T-helper 1 cell treated with Interleukin-12 subunit alpha and Interleukin-12 subunit beta and Interleukin-4 antibody, amounts not matched to agents 30 ng/mL and 1 ng/mL, for 36 hours (primary cell): ENCODE measurements at regions not wholly inside any gene's neighbourhood (a gene's known extent, or its start where the extent isn't known, plus 50 kb on each side); places are given as distances from the start of the nearest gene placed in this dataset.
"Not testable (repeated sequence)": the region's sequence is repeated elsewhere in the genome, so short reads cannot be mapped to it uniquely, and the experiment has no call there.

Experiments
- intact Hi-C: fragments of 100-400 bp; cut with micrococcal nuclease; formaldehyde crosslinking; loops from one replicate; pipeline ENCODE4 v1.15.1; 2024

DNA sequence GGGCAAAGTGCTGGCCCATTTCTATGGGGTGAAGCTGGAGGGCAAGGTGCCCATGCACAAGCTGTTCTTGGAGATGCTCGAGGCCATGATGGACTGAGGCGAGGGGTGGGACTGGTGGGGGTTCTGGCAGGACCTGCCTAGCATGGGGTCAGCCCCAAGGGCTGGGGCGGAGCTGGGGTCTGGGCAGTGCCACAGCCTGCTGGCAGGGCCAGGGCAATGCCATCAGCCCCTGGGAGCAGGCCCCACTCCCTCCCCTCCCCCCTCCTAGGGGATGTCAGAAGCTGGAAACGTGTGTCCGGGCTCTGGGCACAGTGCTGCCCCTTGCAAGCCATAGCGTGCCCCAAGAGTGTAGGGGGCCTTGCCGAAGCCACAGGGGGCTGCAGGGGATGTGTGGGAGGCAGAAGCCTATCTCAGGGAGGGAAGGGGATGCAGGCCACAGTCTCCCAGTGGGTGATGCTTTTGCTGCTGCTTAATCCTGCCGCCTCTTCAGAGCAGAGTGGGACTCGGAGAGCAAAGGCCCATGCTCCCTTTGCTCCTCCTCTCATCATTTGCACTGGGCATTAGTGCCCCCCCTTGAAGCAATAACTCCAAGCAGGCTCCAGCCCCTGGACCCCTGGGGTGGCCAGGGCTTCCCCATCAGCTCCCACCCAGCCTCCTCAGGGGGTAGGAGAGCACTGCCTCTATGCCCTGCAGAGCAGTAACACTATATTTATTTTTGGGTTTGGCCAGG is 85.2 kb downstream of the MRPL57 start:
- intact Hi-C loops = not testable (repeated sequence)

DNA sequence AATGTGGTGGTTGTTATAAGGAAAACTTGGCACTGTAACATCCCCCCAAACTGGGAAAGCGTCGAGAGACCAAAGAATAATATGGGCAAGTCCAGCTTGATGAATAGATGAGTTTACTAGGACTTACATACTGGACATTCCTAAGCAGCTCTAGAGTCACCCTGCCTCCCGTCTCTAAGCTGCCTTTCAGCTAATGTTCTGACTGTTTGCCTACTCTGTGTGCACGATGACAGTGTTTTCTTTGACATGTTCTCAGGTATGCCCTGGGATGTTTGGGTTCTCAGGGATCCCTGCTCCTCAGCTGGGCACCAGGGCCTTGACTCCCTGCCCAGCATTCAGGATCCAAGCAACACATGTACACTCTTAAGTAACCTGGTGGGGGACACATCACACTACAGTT is 87.5 kb downstream of the MRPL57 start:
- intact Hi-C loops = not testable (repeated sequence)

DNA sequence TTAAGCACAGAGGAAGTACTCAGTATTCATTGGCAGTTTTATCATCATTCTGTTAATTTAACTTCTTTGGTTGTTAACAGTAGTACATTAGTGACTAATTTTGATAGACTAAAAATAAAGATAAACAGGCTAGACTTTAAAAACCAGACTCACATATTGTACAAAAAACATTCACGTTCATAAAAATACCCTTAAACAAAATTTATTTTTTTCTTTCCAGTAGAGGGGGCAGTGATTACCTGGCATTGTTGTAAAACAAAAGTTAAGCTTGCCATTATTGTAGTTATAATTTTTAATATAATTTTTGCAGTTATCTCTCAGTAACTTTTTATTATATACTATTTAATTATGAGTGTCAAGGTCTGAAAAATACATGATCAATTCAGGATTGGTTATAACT is 92.0 kb downstream of the MRPL57 start:
- intact Hi-C loops = not testable (repeated sequence)

DNA sequence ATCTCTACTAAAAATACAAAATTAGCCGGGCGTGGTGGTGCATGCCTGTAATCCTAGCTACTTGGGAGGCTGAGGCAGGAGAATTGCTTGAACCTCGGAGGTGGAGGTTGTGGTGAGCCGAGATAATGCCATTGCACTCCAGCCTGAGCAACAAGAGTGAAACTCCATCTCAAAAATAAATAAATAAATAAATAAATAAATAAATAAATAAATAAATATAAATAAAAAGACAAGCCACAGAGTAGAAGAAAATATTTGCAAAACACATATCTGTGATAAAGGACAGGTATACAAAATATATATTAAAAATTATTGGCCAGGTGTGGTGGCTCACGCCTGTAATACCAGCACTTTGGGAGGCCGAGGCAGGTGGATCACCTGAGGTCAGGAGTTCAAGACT is 96.0 kb downstream of the MRPL57 start:
- intact Hi-C loops = not testable (repeated sequence)

DNA sequence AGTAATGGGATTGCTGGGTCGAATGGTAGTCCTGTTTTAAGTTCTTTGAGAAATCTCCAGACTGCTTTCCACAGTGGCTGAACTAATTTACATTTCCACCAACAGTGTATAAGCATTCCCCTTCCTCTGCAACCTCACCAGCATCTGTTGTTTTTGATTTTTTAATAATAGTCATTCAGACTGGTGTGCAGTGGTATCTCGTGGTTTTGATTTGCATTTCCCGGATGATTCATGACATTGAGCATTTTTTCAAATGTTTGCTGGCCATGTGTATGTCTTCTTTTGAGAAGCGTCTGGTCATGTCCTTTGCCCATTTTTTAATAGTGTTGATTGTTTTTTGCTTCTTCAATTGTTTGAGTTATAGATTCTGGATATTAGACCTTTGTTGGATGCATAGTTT is 98.0 kb downstream of the MRPL57 start:
- intact Hi-C loops = not testable (repeated sequence)

DNA sequence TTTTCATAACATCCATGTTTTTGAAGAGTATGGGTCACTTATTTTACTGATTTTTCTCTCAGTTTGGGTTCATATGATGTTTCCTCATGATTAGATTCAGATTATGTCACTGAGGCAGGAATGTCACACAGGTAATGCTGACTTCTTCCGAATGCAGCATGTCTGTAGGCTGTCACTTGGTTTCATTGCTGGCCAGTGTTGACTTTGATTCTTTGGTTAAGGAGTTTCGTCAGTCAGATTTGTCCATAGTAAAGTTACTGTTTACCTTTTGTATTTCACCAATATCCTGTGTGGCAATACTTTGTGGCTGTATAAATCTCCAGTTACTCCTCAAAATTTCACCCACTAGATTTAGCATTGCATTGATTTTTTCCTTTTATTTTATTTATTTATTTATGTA is 105.6 kb downstream of the MRPL57 start:
- intact Hi-C loops = no loop called here

DNA sequence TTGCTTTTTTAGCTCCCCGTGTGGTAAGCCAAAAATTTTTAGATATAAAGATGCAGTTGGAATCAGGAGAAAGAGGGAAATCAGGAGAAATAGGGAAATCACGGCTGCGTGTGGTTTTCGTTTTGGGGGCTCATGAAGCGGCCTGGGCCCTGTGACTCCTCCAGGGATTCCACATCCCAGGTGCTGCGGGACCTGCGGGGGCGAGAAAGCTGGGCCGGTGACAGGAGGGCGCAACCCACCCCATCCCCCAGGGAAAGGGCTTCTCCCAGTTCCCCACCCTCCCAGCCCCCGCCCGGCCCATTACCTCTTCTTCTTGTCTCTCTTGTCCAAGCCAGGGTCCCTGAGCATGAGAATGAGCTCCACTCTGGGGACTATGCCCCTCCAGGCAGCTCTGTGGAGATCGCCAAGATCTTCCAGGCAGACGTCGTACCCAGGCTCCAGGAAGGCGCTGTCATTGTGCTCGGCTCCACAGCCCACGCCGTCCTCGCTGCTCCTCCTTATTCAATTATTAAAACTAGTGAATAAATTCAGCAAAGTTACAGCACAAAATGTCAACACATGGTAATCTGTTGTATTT is 111.0 kb downstream of the MRPL57 start:
- intact Hi-C loops = no loop called here

DNA sequence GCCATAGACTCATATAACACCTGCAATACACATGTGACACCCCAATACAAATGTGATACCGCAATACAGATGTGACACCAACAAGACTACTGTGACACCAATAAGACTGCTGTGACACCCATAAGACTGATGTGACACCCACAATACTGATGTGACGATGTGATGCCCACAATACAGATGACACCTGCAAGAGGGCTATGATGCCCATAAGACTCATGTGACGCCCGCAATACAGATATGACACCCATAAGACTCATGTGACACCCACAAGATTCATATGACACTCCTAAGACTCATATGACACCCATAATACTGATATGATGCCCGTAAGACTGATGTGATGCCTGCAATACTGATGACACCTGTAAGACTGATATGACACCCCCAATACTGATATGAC is 113.0 kb downstream of the MRPL57 start:
- intact Hi-C loops = no loop called here

DNA sequence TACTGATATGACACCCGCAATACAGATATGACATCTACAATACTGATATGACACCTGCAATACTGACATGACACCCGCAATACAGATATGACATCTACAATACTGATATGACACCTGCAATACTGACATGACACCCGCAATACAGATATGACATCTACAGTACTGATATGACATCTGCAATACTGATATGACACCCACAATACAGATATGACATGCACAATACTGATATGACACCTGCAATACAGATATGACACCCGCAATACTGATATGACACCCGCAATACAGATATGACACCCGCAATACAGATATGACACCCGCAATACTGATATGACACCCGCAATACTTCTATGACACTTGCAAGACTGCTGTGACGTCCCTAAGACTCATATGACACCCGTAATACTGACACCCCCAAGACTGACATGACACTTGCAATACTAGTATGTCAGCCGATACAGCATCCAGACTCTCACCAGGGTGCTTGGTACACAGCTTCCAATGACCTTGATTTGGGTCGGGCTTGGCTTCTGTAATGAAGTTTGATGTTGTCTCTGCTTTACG is 114.1 kb downstream of the MRPL57 start:
- intact Hi-C loops = loop anchor here (10.0 kb wide), 1 partner anchor 1426 kb away; the partner anchor contains the start of gene ZMYM5

DNA sequence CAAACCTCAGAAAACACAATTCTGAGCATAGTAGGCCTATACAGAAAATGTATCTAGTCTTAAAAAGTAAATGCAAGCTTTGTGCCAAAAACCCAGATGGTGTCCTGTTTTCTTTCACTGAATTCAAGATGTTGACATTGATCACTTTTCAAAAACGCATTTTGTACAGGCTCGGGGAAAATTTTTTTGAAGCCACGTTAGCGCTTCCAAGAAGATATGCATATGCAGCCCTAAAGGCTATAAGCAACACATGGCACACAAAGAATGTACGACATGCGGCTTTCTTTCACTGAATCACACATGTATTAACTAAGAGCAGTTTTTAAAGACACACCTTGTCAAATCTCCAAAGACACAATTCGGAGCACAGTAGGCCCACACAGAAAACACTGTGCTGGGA is 115.4 kb downstream of the MRPL57 start:
- intact Hi-C loops = loop anchor here (10.0 kb wide), 1 partner anchor 1427 kb away; the partner anchor contains the start of gene ZMYM5

DNA sequence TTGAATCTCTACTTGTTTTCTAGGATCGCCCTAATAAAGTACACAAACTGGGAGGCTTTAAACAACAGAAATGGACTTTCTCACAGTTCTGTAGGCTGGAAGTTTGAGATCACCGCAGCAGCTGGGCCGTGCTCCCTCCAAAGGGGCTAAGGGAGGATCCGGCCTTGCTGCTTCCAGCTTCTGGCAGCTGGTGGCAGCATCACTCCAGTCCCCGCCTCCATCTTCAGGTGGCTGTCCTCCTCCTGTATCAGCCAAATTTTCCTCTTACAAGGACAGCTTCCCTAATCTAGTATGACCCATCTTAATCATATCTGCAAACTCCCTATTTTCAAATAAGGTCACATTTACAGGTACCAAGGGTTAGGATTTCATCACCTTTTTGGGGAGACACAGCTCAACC is 120.5 kb downstream of the MRPL57 start:
- intact Hi-C loops = loop anchor here (5.0 to 10.0 kb wide), 6 partner anchors 100 to 1665 kb away; partner anchors contain the start of genes IFT88, MPHOSPH8, PSPC1 and ZMYM5

DNA sequence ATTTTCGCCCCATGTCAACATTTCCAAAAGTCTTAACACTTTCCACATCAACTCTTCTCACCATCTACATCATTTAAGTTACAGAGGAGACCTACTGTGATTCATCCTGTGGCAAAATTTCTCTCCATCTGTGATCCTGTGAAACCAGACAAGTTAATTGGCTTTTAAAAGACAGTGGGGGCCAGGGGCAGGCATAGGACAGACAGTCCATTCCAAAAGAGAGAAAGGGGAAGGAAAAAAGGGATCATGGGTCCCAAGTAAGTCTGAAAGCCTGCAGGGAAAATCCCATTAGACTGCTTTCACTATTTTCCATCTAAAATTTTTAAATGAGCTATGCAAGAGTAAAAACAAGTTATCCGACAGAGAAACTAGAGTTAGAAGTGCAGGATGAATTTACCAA is 121.0 kb downstream of the MRPL57 start:
- intact Hi-C loops = loop anchor here (5.0 to 10.0 kb wide), 6 partner anchors 100 to 1665 kb away; partner anchors contain the start of genes IFT88, MPHOSPH8, PSPC1 and ZMYM5

DNA sequence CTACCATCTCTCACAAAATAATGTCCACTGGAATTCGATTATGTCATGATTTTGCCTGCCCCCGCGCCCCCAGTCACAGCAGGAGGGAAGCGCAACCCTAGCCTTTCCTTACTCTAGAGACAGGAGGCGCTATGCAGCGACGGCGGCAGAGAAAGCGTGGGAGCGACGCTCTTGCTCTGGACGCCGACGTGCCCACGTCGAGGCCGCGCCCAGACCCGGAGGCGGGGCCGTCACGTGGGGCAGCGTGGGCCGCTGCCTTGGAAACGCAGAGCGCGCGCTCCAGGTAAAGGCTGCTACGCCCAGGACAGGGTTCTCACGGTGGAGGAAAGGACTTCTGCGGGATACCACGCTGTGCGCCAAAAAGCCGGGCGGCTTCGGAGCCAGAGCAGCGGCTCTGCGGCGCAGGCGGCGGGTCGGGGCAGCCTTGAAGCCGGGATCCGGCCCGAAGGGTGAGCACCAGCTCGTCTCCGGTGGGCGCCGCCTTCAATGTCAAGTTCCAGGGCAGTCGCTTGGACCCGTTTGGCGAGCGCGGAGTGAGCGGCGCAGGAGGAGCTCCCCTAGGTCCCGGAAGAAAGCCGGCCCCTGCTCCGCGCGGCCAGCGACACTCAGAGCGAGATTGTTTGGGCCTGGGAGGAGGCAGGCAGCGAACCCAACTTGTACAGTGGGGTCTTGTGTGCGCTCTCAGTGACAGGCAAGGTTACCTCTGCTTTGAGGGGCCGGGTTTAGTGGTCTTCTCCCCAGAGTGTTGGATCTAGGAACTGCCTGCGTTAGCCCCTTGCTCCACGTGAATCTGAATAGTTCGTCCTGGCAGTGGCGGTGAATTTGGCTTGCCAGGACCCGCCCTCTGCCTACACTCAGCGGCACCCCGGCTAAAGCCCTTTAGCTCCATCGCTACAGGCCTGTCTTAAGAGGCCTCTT is 121.7 kb downstream of the MRPL57 start:
- intact Hi-C loops = loop anchor here (1.0 to 10.0 kb wide), 17 partner anchors 47 to 1666 kb away; partner anchors contain the start of genes EEF1AKMT1, IFT88, MICU2 and MPHOSPH8

DNA sequence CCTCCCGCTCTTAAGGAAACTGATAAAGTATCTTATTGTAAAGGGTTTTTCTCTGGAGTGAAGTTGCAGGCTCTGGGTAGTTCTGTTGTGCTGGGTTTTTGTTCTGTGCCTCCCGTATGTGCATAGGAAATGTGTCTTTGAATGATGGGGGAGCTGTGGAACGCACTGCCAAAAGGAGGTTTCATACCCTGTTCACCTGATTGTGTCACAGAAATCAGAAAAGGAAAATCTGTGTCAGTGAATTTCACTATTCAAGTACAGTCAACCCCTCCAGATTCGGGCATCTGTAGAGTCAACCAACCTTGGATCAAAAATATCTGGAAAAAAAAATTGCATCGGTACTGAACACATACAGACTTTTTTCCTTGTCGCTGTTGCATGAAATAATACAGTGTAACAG is 127.8 kb downstream of the MRPL57 start:
- intact Hi-C loops = no loop called here

DNA sequence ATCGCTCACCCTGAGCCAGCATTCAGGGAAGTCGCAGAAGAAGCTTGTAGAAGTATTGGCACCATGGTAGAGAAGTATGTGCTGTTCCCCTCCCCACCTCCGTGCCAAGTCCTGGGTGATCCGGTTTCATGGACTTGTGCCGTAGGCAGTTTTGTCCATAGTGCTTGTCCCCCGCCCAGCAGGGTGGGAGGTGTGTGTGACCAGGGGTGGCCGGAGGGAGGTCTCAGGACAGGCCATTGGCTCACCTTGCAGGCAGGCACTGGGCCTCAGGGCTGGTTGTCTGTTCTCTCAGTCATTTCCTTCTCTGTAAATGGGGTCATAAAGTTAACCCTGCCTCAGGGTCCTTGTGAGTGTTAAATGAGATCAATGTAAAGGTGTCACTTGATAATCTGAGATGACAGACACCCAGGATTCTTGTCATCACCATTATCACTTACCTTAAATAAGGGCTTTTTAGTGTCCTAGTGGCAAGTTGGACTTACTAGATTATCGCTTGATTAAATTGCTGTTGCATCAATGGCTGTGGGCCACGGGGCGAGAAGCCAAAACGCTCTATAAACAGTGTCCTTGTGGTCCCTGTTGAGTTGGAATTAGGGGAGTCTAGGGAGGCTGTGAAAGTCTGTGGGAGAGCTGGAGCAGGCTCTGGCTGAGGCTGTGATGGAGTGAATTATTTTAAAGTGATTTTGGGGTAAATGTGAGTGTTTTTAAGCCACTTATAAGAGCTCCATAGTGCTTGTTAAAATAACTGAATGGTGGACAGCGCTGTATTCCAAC is 130.0 kb downstream of the MRPL57 start:
- intact Hi-C loops = not testable (repeated sequence)

DNA sequence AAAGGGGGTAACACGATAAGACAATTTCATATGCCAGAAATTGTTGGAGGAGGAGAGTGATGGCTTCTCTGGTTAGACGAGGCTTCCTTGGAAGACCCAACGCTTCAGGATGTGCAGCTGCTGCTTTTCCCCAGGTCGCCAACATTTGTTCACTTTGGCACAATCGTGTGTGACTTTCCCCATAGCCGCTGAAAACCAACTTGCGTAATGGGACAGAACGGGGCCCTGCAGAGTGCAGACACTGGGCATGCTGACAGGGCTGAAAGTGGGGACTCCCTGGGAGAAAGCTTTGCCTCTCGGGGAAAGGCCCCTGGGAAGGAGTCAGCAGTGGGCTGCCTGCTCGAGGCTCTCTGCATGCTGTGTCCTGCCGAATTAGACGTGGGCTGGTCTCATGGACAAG is 130.7 kb downstream of the MRPL57 start:
- intact Hi-C loops = not testable (repeated sequence)

DNA sequence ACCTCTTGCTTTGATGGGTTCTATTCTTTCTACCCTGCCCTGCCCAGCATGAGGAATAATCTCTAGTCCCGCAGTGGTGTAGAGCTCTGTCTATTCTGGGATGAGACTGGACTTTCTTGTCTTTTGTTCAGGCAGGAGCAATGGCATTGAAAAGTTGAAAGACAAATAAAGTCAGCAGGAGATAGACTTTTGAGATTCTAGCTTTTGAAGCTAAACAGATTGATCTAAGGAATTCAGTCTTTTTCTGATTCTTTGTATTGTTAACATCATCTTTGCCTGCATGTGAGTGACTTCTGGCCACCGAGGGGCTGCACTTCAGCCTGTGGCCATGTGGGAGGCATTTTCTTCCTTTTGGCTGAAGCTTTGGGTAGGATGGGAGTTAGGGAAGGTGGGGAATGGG is 132.4 kb downstream of the MRPL57 start:
- intact Hi-C loops = no loop called here

DNA sequence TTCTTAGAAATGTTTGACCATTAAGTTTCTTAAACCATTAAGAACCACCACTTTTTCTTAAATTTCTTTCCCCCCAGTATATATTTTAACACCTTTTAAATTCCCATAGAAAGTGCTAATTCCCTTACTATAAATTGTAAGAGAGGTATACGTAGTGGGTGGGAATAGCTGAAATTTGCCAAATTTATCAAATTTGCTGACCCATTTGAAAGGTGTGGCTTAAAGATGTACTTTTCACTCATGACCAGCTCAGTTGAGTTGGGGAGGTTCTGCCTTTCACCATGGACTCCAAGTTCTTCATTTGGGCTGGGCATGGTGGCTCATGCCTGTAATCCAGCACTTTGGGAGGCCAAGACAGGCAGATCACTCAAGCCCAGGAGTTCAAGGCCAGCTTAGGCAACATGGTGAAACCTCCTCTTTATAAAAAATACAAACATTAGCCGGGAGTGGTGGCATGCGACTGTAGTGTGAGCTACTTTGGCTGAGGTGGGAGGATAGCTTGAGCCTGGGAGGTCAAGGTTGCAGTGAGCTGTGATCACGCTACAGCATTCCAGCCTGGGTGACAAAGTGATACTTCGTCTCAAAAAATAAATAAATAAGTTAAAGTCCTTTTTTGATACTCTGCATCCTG is 133.2 kb downstream of the MRPL57 start:
- intact Hi-C loops = no loop called here

DNA sequence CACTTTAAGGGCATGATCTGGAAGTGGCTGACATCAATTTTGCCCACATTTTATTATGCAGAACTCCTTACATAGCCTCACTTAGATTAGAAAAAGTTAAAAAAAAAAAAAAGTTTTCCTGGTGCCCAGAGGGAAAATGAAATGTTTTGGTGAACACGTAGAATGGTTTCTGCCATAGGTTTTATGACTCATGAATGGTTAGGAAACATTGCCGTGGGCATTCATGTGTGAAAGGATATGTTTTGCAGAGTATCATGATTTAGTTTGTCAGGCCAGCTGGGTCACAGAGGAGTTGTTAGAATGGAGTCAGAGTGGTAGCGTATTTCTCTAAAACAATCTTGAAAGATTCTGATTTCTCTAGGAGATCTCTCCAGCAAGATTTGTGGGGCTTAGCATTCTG is 133.8 kb downstream of the MRPL57 start:
- intact Hi-C loops = no loop called here

DNA sequence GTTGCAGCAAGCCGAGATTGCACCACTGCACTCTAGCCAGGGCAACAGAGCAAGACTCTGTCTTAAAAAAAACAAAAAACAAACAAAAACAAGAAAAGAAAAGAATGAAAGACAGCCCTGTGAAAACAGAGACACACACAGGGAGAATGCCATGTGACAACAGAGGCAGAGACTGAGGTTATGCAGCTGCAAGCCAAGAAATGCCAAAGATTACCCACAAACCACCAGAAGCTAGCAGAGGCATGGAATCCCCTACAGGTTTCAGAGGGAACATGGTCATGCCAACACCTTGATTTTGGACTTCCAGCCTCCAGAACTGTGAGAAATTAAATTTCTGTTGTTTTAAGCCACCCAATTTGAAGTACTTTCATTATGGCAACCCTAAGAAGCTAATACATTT is 138.5 kb downstream of the MRPL57 start:
- intact Hi-C loops = not testable (repeated sequence)
